ENCODE measurements at regions not wholly inside any gene's neighbourhood (a gene's known extent, or its start where the extent isn't known, plus 50 kb on each side); places are given as distances from the start of the nearest gene placed in this dataset.

GRCh38 chr20:60485012-60485760, 527.0 kb downstream of the CDH26 start:
- TF ChIP-seq, protein P1, sequence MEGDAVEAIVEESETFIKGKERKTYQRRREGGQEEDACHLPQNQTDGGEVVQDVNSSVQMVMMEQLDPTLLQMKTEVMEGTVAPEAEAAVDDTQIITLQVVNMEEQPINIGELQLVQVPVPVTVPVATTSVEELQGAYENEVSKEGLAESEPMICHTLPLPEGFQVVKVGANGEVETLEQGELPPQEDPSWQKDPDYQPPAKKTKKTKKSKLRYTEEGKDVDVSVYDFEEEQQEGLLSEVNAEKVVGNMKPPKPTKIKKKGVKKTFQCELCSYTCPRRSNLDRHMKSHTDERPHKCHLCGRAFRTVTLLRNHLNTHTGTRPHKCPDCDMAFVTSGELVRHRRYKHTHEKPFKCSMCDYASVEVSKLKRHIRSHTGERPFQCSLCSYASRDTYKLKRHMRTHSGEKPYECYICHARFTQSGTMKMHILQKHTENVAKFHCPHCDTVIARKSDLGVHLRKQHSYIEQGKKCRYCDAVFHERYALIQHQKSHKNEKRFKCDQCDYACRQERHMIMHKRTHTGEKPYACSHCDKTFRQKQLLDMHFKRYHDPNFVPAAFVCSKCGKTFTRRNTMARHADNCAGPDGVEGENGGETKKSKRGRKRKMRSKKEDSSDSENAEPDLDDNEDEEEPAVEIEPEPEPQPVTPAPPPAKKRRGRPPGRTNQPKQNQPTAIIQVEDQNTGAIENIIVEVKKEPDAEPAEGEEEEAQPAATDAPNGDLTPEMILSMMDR (IDR thresholded peaks at IDR 0.05): no peak
- Mint-ChIP-seq H3K36me3 (ENCODE audit: low read depth) (no peaks in the 10 kb centered on the region), H3K27me3 (ENCODE audit: low read depth) (peaks cover 4% of the 10 kb centered on the region), H3K9me3 (ENCODE audit: low read depth) (no peaks in the 10 kb centered on the region), H3K4me3 (ENCODE audit: unreplicated experiment) (no peak overlapping the region), H3K4me1 (ENCODE audit: low read depth) (no peaks in the 10 kb centered on the region), H3K27ac (ENCODE audit: unreplicated experiment) (no peak overlapping the region)
- no peak for DNase-seq (ENCODE audit: low spot score)

- Mint-ChIP-seq H3K9me3 (ENCODE audit: low read depth) (no peaks in the 10 kb centered on the region), H3K4me3 (ENCODE audit: unreplicated experiment) (no peak overlapping the region), H3K27ac (ENCODE audit: unreplicated experiment) (no peak overlapping the region), H3K4me1 (ENCODE audit: low read depth) (no peaks in the 10 kb centered on the region), H3K36me3 (ENCODE audit: low read depth) (no peaks in the 10 kb centered on the region), H3K27me3 (ENCODE audit: low read depth) (peaks cover 6% of the 10 kb centered on the region)
- no peak for DNase-seq (ENCODE audit: low spot score)
- TF ChIP-seq, protein P1 (IDR thresholded peaks at IDR 0.05): no peak
Observed at GRCh38 chr20:60486315-60486714, 528.1 kb downstream of the CDH26 start.

- no peaks in the 10 kb centered on the region for H3K4me1 Mint-ChIP-seq (ENCODE audit: low read depth)
Observed at GRCh38 chr20:60486937-60487336, 528.7 kb downstream of the CDH26 start.

DNA sequence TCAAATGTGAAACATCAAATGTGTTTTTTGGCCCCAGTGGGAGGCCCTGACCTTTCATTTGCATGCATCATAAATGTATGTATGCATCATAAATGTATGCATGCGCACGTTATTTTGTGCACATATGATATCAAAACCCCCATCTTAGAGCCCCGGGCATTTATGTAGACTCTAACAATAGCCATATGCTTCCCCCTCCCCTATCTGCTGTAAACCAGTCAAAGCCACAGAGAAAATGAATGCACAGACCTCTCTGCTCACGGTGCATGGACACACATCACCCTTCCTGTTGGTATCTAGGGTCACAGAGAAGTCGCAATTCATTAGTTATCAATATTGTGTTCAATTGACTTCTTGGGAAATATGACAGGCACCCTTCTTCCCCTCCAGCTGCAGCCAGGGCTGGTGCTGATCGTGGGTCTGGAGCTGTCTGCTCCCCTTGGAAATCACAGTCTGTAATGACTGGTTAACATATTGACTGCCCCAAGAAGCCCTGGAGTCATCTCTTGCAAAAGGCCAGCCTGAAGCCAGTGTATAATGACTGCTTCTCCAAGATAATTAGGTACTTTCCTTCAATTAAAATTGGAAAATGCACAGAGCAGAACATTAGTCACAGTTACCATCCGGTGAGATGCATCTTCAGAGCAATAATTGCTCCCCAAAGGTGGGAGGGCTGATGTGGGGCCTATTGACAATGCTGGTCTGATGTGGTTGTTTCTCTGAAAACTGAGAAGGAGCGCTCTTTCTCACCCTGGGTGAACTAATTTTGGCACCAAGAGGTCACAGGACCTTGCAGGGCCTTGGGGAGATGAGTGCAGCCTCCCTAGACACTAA, 532.2 kb downstream of the CDH26 start:
- Mint-ChIP-seq H3K27me3 (ENCODE audit: low read depth) (peaks cover 4% of the 10 kb centered on the region), H3K9me3 (ENCODE audit: low read depth) (no peaks in the 10 kb centered on the region), H3K36me3 (ENCODE audit: low read depth) (no peaks in the 10 kb centered on the region), H3K4me3 (ENCODE audit: unreplicated experiment) (no peak overlapping the region), H3K27ac (ENCODE audit: unreplicated experiment) (no peak overlapping the region), H3K4me1 (ENCODE audit: low read depth) (no peaks in the 10 kb centered on the region)
- TF ChIP-seq, protein P1 (IDR thresholded peaks at IDR 0.05): no peak
- DNase-seq (ENCODE audit: low spot score): no peak

More at GRCh38 chr20:60486937-60487336, 528.7 kb downstream of the CDH26 start:
- Mint-ChIP-seq H3K27ac (ENCODE audit: unreplicated experiment) (no peak overlapping the region), H3K36me3 (ENCODE audit: low read depth) (no peaks in the 10 kb centered on the region), H3K4me3 (ENCODE audit: unreplicated experiment) (no peak overlapping the region), H3K27me3 (ENCODE audit: low read depth) (peaks cover 6% of the 10 kb centered on the region), H3K9me3 (ENCODE audit: low read depth) (no peaks in the 10 kb centered on the region)
- TF ChIP-seq, protein P1 (IDR thresholded peaks at IDR 0.05): no peak
- no peak for DNase-seq (ENCODE audit: low spot score)

DNA sequence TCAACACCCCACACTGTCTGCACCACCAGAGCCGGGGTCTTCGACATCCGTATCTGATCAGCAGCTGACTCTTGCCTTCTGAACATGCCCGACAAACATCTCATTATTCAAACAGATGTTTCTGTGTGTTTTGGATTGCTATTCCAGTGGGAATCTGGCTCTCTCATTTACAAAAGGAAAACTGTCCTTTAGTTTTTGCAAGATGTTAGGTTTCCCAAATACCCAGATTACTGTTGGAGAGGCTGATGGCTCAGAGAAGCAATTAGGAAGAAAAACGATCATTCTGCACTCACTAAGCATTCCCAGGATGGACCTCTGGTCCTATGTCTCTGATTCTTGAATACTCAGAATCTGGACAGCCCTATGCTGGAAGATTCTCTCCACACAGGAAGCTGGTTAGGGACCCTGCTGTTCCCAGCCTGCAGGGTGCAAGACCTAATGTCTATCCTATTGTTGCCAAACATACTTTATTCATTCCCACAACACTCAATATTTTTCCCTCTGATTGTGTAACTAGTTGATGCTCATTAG, 532.9 kb downstream of the CDH26 start:
- H3K27ac Mint-ChIP-seq (ENCODE audit: unreplicated experiment): no peak overlapping the region
- no peak for DNase-seq (ENCODE audit: low spot score)
- H3K27me3 Mint-ChIP-seq (ENCODE audit: low read depth): peaks cover 4% of the 10 kb centered on the region
- H3K4me3 Mint-ChIP-seq (ENCODE audit: unreplicated experiment): no peak overlapping the region
- no peaks in the 10 kb centered on the region for H3K4me1 Mint-ChIP-seq (ENCODE audit: low read depth)
- TF ChIP-seq, protein P1 (IDR thresholded peaks at IDR 0.05): no peak
- no peaks in the 10 kb centered on the region for H3K9me3 Mint-ChIP-seq (ENCODE audit: low read depth)
- H3K36me3 Mint-ChIP-seq (ENCODE audit: low read depth): no peaks in the 10 kb centered on the region
